H1 (cell line): ENCODE measurements at regions not wholly inside any gene's neighbourhood (a gene's known extent, or its start where the extent isn't known, plus 50 kb on each side); places are given as distances from the start of the nearest gene placed in this dataset.
"Not testable (repeated sequence)": the region's sequence is repeated elsewhere in the genome, so short reads cannot be mapped to it uniquely, and the experiment has no call there.

Experiments
- CTCF ChIA-PET: fragments of 300-600 bp; sonication (Branson Sonifier 250); formaldehyde crosslinking; loops from one replicate; lab custom pipeline; 2021; ENCODE audit not compliant: partially characterized antibody; lab: Charles Lee
- POLR2A ChIA-PET: fragments of 300-600 bp; sonication (Branson Sonifier 250); formaldehyde crosslinking; loops from one replicate; lab custom pipeline; 2021; ENCODE audit warnings: inconsistent platforms; ENCODE audit not compliant: partially characterized antibody; lab: Charles Lee
- DNase-seq, 2 experiments: peaks; one replicate each; pipeline versions ENCODE4 v3.0.0 to v3.0.0-alpha.2; 2010 to 2022; ENCODE audit warnings: low spot score in 2 of 2, low read depth in 1 of 2, mixed read lengths in 1 of 2
- FAIRE-seq: peaks from 2 replicates; lab custom pipeline; 2011; peaks lifted over from hg19 to GRCh38; lab: Jason Lieb, UNC
- H2AFZ ChIP-seq: 2 replicates; pipeline ENCODE4 v1.8.1; 2012; ENCODE audit warnings: low read length, inconsistent platforms
- H2AK5ac ChIP-seq: 2 replicates; pipeline ENCODE4 v1.6.1; 2013; ENCODE audit warnings: low read depth, low read length
- H2BK120ac ChIP-seq: replicated peaks from 2 replicates; pipeline ENCODE3; 2013; ENCODE audit warnings: low read depth, low read length, inconsistent platforms
- H2BK12ac ChIP-seq: 2 replicates; pipeline ENCODE4 v1.6.1; 2013; ENCODE audit warnings: low read depth, low read length
- H2BK15ac ChIP-seq: 2 replicates; pipeline ENCODE4 v1.6.1; 2013; ENCODE audit warnings: low read length
- H2BK20ac ChIP-seq: 2 replicates; pipeline ENCODE4 v1.6.1; 2013; ENCODE audit warnings: low read length
- H2BK5ac ChIP-seq: 2 replicates; pipeline ENCODE4 v1.6.1; 2013; ENCODE audit warnings: low read depth, low read length
- H3K14ac ChIP-seq: 2 replicates; pipeline ENCODE4 v1.6.1; 2013; ENCODE audit warnings: inconsistent platforms; ENCODE audit not compliant: insufficient read length
- H3K18ac ChIP-seq: 2 replicates; pipeline ENCODE4 v1.6.1; 2013; ENCODE audit warnings: low read length; ENCODE audit errors: extremely low read depth
- H3K23ac ChIP-seq: 2 replicates; pipeline ENCODE4 v1.6.1; 2013; ENCODE audit warnings: inconsistent platforms; ENCODE audit not compliant: insufficient read length
- H3K23me2 ChIP-seq: 2 replicates; pipeline ENCODE4 v1.6.1; 2013; ENCODE audit warnings: low read depth, low read length
- H3K27ac ChIP-seq: 2 replicates; pipeline ENCODE4 v1.6.1; 2011; ENCODE audit warnings: low read depth, low read length, inconsistent platforms
- H3K27me3 ChIP-seq, 4 experiments: replicated peaks in 1 of 4; 1 replicate in 1 of 4; 2 replicates in 3 of 4; pipeline versions ENCODE4 v1.6.1 to v1.8.1; 2011 to 2013; ENCODE audit warnings: low read length in 3 of 4, mild to moderate bottlenecking in 3 of 4, inconsistent platforms in 2 of 4, mixed read lengths in 2 of 4, moderate library complexity in 1 of 4; ENCODE audit not compliant: control insufficient read depth in 3 of 4, insufficient read depth in 3 of 4; ENCODE audit errors: extremely low read depth in 1 of 4
- H3K36me3 ChIP-seq, 4 experiments: 2 replicates each; pipeline versions ENCODE4 v1.6.1 to v1.8.1; 2011 to 2013; ENCODE audit warnings: mild to moderate bottlenecking in 4 of 4, low read length in 3 of 4, moderate library complexity in 2 of 4, control low read depth in 1 of 4, inconsistent platforms in 1 of 4; ENCODE audit not compliant: insufficient read depth in 4 of 4, control insufficient read depth in 2 of 4
- H3K4ac ChIP-seq: replicated peaks from 2 replicates; pipeline ENCODE3; 2013; ENCODE audit warnings: low read length, low read depth, mixed read lengths, inconsistent platforms; ENCODE audit not compliant: insufficient read length
- H3K4me1 ChIP-seq, 4 experiments: replicated peaks in 1 of 4; 1 replicate in 1 of 4; 2 replicates in 3 of 4; pipeline versions ENCODE4 v1.6.1 to v1.8.1; 2011 to 2013; ENCODE audit warnings: low read length in 3 of 4, inconsistent platforms in 2 of 4, mixed read lengths in 1 of 4; ENCODE audit not compliant: insufficient read depth in 4 of 4, control insufficient read depth in 3 of 4
- H3K4me2 ChIP-seq, 2 experiments: 2 replicates each; pipeline versions ENCODE4 v1.6.1 to v1.8.1; 2011 to 2013; ENCODE audit warnings: low read depth in 2 of 2, low read length in 2 of 2, control low read depth in 1 of 2, inconsistent platforms in 1 of 2, mild to moderate bottlenecking in 1 of 2; ENCODE audit not compliant: insufficient read depth in 1 of 2
- H3K4me3 ChIP-seq, 4 experiments: fragments of 200-600, 300-600 bp in 1 of 4; sonication (generic), shearing (Covaris generic), sonication (Bioruptor Twin) in 1 of 4; 2 replicates each; pipeline versions ENCODE4 v1.5.1 to v1.8.1; 2011 to 2016; ENCODE audit warnings: low read length in 4 of 4, low read depth in 3 of 4, control low read depth in 2 of 4, inconsistent platforms in 2 of 4, mild to moderate bottlenecking in 2 of 4, mixed read lengths in 1 of 4, moderate library complexity in 1 of 4; ENCODE audit not compliant: insufficient read depth in 2 of 4; ENCODE audit errors: extremely low read depth in 1 of 4
- H3K56ac ChIP-seq: replicated peaks from 2 replicates; pipeline ENCODE3; 2013; ENCODE audit warnings: low read depth, mild to moderate bottlenecking, mixed read lengths, low read length, inconsistent platforms; ENCODE audit not compliant: insufficient read length
- H3K79me1 ChIP-seq: 2 replicates; pipeline ENCODE4 v1.6.1; 2013; ENCODE audit warnings: low read depth, low read length, control low read depth
- H3K79me2 ChIP-seq, 2 experiments: 2 replicates each; pipeline versions ENCODE4 v1.6.1 to v1.8.1; 2012 to 2013; ENCODE audit warnings: low read length in 2 of 2, mild to moderate bottlenecking in 2 of 2, inconsistent platforms in 1 of 2; ENCODE audit not compliant: insufficient read depth in 2 of 2, control insufficient read depth in 1 of 2
- H3K9ac ChIP-seq, 4 experiments: replicated peaks in 1 of 4; 1 replicate in 1 of 4; 2 replicates in 3 of 4; pipeline versions ENCODE4 v1.6.1 to v1.8.1; 2011 to 2013; ENCODE audit warnings: low read depth in 3 of 4, low read length in 3 of 4, control low read depth in 2 of 4, mild to moderate bottlenecking in 2 of 4, moderate library complexity in 2 of 4, inconsistent platforms in 1 of 4; ENCODE audit errors: extremely low read depth in 1 of 4
- H3K9me3 ChIP-seq, 2 experiments: 2 replicates each; pipeline versions ENCODE4 v1.6.1 to v1.8.1; 2012 to 2013; ENCODE audit warnings: mild to moderate bottlenecking in 2 of 2, moderate library complexity in 2 of 2, control low read depth in 1 of 2, inconsistent platforms in 1 of 2, low read depth in 1 of 2, low read length in 1 of 2, mixed read lengths in 1 of 2; ENCODE audit not compliant: insufficient read depth in 2 of 2
- H4K20me1 ChIP-seq, 2 experiments: replicated peaks in 1 of 2; 2 replicates each; pipeline versions ENCODE3 to v1.8.1; 2011 to 2013; ENCODE audit warnings: inconsistent platforms in 2 of 2, low read length in 2 of 2, mild to moderate bottlenecking in 1 of 2; ENCODE audit not compliant: insufficient read depth in 2 of 2, control insufficient read depth in 1 of 2
- H4K5ac ChIP-seq: 2 replicates; pipeline ENCODE4 v1.6.1; 2013; ENCODE audit warnings: low read length, low read depth, mixed read lengths, inconsistent platforms; ENCODE audit not compliant: insufficient read length
- H4K8ac ChIP-seq: 2 replicates; pipeline ENCODE4 v1.8.0; 2013; ENCODE audit warnings: mild to moderate bottlenecking, moderate library complexity, low read length, inconsistent platforms; ENCODE audit not compliant: insufficient read depth; ENCODE audit errors: extremely low read depth
- H4K91ac ChIP-seq: replicated peaks from 2 replicates; pipeline ENCODE3; 2013; ENCODE audit warnings: low read length, mixed read lengths, inconsistent platforms; ENCODE audit not compliant: insufficient read length
- RAD21 ChIP-seq, 2 experiments: IDR thresholded peaks in 1 of 2; conservative IDR thresholded peaks in 1 of 2; 2 replicates each; pipeline ENCODE4 v1.6.1; 2011; ENCODE audit warnings: low read depth in 2 of 2, low read length in 2 of 2, improper control_type of control experiment in 1 of 2, inconsistent platforms in 1 of 2, mild to moderate bottlenecking in 1 of 2, moderate library complexity in 1 of 2
- TEAD4 ChIP-seq: IDR thresholded peaks from 2 replicates; pipeline ENCODE4 v1.6.1; 2012; ENCODE audit warnings: low read depth, low read length, inconsistent platforms, mixed read lengths
- WGBS, 2 experiments: shearing (Covaris generic) in 1 of 2; methylation state at CpG; one replicate each; pipeline versions ENCODE4 v1.1.6 to v1.1.7; 2013 to 2015; ENCODE audit warnings: low lambda C conversion rate in 2 of 2, mixed read lengths in 2 of 2, inconsistent platforms in 1 of 2, low coverage in 1 of 2, missing lambda C conversion rate in 1 of 2; ENCODE audit not compliant: insufficient replicate concordance in 2 of 2, insufficient coverage in 1 of 2, insufficient read length in 1 of 2; ENCODE audit errors: extremely low coverage in 1 of 2, missing lambda C conversion rate in 1 of 2; 5-methylcytosine and 5-hydroxymethylcytosine counted together
- TF ChIP-seq, protein P1 (sequence below): IDR thresholded peaks from 2 replicates; pipeline ENCODE4 v1.6.1; 2012; ENCODE audit warnings: inconsistent platforms
- TF ChIP-seq, protein P2 (sequence below): IDR thresholded peaks from 2 replicates; pipeline ENCODE4 v1.6.1; 2012; ENCODE audit warnings: low read length, inconsistent platforms

DNA sequence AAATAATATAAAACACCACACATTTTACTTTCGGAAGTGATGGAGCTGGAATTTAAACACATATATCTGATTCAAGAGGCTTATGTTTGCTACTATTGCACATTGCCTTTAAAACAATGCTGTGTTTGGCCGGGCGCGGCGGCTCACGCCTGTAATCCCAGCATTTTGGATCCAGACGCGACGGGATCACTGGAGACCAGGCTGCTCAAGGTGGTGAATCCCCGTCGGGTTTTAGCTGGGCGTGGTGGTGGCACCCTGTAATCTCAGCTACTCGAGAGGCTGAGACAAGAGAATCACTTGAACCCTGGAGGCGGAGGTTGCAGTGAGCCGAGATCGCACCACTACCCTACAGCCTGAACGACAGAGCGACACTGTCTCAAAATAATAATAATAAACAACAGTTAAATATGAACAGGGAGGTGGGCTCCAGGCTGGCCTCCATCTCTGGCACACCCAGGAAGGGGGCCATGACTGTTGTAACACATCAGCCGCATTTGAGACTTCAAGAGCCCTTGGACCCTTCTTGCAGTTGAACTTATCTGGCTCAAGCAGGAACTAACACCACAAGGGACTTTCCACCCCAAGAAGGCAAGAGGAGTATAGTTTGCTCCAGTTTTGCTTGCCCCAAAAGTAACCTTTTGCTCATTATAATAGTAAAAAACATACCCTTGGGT lies 127.1 kb upstream of the ZNF184 start (continued):
- TF ChIP-seq, protein P1, sequence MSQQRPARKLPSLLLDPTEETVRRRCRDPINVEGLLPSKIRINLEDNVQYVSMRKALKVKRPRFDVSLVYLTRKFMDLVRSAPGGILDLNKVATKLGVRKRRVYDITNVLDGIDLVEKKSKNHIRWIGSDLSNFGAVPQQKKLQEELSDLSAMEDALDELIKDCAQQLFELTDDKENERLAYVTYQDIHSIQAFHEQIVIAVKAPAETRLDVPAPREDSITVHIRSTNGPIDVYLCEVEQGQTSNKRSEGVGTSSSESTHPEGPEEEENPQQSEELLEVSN = no peak
- TF ChIP-seq, protein P2, sequence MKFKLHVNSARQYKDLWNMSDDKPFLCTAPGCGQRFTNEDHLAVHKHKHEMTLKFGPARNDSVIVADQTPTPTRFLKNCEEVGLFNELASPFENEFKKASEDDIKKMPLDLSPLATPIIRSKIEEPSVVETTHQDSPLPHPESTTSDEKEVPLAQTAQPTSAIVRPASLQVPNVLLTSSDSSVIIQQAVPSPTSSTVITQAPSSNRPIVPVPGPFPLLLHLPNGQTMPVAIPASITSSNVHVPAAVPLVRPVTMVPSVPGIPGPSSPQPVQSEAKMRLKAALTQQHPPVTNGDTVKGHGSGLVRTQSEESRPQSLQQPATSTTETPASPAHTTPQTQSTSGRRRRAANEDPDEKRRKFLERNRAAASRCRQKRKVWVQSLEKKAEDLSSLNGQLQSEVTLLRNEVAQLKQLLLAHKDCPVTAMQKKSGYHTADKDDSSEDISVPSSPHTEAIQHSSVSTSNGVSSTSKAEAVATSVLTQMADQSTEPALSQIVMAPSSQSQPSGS = no peak
- TF ChIP-seq TEAD4 (no peak), RAD21 (IDR thresholded peaks at IDR 0.05 in 1 of 2, conservative IDR thresholded peaks at IDR 0.05 in 1 of 2; ENCODE audit: low read depth in 2 of 2, low read length in 2 of 2) (no peak)
- TF ChIP-seq, all 59 proteins: peak for 0

DNA sequence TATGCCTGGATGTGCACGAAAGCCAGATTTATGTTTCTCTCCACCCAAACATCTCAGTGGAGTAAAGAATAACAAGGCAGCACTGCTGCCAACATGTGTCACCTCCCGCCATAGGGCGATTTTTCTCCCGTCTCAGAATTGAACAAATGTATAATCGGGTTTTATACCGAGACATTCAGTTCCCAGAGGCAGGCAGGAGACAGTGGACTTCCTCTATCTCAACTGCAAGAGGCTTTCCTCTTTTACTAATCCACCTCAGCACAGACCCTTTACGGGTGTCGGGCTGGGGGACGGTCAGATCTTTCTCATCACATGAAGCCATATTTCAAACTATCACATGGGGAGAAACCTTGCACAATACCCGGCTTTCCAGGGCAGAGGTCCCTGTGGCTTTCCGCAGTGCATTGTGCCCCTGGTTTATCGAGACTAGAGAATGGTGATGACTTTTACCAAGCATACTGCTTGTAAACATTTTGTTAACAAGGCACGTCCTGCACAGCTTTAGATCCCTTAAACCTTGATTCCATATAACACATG lies 124.2 kb upstream of the ZNF184 start:
- H2BK15ac ChIP-seq, H3K4me3 ChIP-seq, H2AFZ ChIP-seq, H3K27ac ChIP-seq, H4K8ac ChIP-seq, H2BK5ac ChIP-seq, DNase-seq, H3K14ac ChIP-seq, H3K4ac ChIP-seq, FAIRE-seq, H2AK5ac ChIP-seq, H2BK120ac ChIP-seq, H4K91ac ChIP-seq, H2BK20ac ChIP-seq, H3K79me1 ChIP-seq, H3K9ac ChIP-seq, H3K4me1 ChIP-seq, H3K18ac ChIP-seq, H3K56ac ChIP-seq, POLR2A ChIA-PET, H3K9me3 ChIP-seq, H4K20me1 ChIP-seq, H3K36me3 ChIP-seq, H4K5ac ChIP-seq, H3K79me2 ChIP-seq, CTCF ChIA-PET, H3K23ac ChIP-seq, H2BK12ac ChIP-seq, H3K4me2 ChIP-seq: not testable (repeated sequence)
- peaks cover 0 to 12% (median 7%) of the 10 kb centered on the region in 4 experiments; a peak in 5 of 7 replicates for H3K27me3 ChIP-seq
- peaks cover 18% of the 10 kb centered on the region for H3K23me2 ChIP-seq
- 85% methylated on average over 13 of the region's 13 CpGs; no CpG with 5 or more reads in 1 of the 2 experiments for WGBS, 2 experiments
